NCI-H226 (cell line): ENCODE measurements at regions not wholly inside any gene's neighbourhood (a gene's known extent, or its start where the extent isn't known, plus 50 kb on each side); places are given as distances from the start of the nearest gene placed in this dataset.
A peak's percentile ranks its signal among the peaks of the same experiment; 100 is the strongest.
"Not testable (repeated sequence)": the region's sequence is repeated elsewhere in the genome, so short reads cannot be mapped to it uniquely, and the experiment has no call there.

Experiments
- DNase-seq: peaks from one replicate; pipeline ENCODE4 v3.0.0-alpha.2; 2015

DNA sequence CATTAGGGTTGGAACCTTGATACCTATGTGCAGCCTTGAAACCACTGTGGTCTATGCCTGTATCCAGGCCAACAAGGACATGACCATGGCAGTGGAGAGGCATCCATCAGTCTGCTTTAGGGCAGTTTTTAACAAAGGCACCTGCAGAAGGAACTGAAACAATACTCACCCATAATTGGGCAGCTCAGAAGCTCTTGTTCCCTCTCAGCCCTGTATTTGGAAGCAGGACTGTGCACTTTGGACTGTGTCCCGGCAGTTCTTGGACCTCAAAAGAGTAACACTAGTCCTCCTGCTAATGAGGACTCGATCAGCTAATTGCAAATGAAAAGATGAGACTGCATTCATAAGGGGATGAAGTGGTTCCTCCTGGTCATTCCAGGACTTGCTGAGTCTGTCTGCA, 500.2 kb upstream of the TNP1 start:
- DNase-seq = no peak

DNA sequence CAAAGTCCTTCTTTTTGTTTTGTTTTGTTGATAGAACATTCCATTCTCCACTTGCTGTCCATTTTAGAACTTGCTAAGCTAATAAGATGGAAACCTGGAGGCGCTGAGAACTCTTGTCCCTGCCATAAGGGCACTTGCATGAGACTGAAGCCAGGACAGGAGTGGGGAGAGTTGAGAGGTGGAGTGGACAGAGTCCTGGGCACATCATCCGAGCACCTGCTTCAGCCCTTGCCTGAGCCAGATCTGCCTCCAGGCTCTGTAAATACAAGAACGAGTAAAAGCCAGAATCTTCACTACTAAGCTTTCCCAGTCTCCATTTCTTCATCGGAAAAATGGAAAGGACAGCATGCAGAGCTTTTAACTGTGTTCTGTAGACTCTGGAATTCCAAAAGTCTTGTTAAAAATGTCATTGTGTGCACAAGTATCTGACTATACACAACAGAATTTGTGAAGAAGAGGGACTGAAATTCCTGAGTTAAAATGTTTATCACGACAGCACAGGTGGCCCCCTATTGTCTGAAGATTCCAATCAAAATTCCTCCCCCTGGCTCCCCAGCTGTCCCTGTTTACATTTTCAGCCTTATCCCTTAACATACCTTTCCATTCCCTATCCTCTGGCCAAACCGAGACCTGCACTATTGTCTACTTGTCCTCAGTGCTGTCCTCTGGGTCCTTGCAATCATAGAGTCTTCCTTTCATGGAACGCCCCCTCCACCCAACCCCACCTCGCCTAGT, 498.2 kb upstream of the TNP1 start:
- no peak for DNase-seq

DNA sequence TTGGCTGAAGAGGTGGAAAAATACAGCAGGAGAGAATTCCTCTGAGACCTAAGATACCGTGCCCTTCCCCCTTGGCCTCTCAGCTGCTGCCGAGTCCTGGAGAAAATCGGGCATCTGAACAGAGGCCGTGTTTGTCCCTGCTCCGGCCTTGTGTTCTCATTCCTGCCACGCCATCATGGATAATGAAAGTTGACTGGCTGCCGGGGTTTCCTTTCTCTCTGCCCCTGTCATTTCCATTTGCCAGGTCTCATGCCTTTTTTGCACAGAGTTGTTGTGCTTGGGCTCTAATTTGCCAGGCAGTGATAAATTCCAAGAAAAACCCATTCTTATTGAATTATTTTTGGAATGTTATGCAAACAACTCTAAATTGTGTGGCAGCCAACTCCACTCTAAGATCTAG, 496.9 kb upstream of the TNP1 start:
- no peak for DNase-seq

DNA sequence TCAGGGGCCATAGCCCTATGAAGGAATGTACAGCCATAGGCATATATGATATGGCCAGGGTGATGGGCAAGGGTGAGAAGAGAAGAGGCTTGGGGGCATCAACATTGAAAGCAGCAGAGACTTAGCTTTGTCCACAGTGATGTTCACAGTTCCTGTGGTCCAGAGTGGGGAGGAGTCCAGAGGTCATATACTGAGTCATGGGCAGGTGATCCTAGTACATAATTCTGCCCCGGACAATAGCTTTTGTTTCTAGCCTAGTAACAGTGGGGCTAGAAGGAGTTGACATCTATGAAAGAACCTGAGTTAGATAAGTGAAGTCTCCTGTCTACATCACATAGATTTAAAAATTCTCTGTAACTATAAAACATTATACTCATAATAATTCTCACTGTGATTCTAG, 496.3 kb upstream of the TNP1 start:
- DNase-seq = no peak

DNA sequence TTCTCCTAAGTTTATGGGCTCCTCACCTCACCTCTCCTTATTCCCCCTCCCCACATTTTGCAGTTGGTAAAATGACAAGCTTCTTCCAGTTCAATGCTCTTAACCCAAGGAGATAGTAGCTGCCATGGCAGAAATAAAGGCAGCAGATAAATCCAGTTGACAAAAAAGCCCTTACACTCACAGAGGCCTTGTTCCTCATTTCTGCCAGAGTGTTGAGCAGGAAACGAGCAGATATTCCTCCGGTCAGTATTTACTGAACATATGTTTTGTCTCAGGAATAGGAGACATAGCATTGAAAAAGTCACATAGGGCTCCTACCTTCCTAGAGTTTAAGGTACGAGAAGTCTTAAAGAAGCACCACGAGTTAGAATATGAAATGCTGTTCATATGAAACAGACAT, 493.7 kb upstream of the TNP1 start:
- DNase-seq = no peak

DNA sequence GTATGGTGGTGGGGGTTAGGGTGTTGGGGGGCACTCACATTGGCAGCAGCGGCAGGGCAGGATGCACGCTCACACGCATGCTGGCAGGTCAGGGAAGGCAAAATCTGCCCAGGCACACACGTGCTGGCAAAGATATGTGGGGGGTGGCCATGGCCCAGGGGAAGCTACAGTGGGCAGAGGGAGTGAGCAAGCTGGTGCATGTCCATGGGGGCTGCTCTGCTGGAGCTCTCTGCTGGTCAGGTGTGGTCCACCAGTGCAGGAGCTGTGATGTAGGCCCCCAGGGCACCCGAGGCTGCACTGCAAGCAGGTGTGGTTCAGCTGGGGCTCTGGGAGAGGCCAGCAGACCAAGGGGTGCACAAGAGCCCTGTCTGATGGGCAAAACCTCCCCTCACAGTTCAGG, 491.5 kb upstream of the TNP1 start:
- no peak for DNase-seq

DNA sequence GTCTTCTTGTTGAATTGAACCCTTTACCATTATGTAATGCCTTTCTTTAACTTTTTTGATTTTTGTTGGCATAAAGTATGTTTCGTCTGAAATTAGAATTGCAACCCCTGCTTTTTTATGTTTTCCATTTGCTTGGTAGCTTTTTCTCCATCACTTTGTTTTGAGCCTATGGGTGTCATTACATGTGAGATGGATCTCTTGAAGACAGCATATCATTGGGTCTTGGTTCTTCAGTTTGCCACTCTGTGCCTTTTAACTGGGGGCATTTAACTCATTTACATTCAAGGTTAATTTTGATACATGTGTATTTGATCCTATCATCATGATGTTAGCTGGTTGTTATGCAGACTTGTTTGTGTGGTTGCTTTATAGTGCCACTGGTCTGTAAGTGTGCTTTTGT, 489.4 kb upstream of the TNP1 start:
- no peak for DNase-seq

DNA sequence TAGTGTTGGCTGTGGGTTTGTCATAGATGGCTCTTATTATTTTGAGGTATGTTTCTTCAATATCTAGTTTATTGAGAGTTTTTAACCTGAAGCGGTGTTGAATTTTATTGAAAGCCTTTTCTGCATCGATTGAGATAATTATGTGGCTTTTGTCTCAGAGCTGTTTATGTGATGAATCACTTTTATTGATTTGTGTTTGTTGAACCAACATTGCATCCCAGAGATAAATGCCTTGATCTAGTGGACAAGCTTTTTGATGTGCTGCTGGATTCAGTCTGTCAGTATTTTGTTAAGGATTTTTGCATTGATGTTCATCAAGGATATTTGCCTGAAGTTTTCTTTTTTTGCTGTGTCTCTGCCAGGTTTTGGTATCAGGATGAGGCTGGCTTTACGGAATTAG, 487.8 kb upstream of the TNP1 start:
- DNase-seq = not testable (repeated sequence)

DNA sequence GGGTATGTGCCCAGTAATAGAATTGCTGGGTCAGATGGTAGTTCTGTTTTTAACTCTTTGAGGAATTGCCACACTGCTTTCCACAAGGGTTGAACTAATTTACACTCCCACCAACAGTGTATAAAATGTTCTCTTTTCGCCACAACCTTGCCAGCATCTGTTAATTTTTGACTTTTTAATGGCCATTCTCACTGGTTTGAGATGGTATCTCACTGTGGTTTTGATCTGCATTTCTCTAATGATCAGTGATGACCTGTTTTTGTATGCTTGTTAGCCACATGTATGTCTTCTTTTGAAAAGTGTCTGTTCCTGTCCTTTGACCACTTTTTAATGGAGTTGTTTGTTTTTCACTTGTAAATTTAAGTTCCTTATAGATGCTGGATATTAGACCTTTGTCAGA, 486.2 kb upstream of the TNP1 start:
- DNase-seq = not testable (repeated sequence)

DNA sequence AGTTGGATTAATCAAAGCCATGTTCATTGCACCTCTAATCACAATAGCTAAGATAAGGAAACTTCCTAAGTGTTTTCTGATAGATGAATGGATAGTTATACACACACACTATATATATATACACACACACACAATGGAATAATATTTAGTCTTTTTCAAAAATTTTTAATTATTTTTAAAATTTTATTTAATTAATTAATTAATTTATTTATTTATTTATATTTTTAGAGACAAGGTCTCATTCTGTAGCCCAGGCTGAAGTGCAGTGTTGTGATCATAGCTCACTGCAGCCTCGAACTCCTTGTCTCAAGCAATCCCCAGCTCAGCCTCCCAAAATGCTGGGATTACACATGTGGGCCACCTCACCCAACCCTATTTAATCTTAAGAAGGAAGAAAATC, 481.0 kb upstream of the TNP1 start:
- DNase-seq = no peak

DNA sequence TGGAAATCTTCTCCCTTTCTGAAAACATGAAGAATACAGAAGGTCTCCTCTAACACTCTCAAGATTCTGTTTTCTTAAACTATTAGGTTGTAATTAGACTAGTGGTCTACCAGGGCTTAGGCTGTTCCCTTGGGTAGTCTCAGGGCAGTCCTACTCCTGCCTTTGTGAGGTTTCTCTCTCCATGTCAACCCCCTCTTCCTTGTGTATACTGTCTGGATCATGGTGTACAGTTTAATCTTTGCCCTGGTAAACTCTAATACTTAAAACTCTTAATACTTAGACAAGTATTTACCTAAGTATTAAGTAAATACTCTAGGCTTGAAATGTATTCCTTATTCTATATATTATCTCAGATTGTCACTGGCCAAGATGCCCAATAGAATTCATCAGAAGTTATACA, 480.3 kb upstream of the TNP1 start:
- DNase-seq = no peak

DNA sequence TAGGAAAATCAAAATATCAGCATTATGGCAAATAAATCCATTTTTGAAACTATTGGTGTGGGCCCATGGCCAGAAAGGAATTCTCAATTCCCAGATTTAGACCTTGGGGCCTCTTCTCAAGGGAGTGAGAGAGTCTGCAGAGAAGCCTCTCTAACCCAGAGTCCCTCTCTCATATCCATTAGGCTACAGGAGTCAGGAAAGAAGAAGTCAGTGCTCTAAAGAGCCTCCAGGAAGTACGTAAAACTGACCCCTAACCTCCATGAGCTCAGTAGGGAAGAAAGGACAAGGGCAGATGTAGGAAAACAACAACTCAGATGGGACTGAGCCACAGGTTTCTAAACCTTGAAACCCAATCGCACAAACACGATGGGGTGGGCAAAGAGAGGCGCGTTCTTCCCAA, 479.9 kb upstream of the TNP1 start:
- DNase-seq = no peak

DNA sequence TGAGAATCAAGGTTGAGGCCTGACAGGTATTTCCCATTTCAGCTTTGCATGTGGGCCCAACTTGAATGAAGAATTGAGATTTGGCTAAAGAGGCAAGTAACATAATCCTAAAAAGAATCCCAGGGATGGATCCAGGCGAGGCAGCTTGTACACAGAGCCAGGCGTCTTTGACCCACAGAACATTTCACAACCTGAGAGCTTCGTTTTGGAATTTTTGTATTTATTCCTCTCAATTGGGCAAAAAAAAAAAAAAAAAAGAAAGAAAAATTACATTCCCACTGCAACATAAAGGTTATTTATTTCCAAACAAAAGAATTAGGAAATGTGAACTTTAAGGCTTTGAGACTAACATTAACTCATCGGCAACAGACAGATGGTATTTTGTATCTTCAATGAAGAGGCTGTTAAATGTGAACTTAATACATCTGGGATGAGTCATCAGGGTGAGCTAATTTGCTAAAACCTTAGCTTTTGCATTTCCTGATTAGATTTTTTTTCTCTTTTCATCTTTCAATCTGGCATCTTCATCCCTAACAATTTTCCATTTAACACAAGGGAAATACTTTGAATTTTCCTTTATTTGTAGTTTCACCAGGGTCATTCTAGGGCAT, 478.5 kb upstream of the TNP1 start:
- peak; percentile 16 for DNase-seq

DNA sequence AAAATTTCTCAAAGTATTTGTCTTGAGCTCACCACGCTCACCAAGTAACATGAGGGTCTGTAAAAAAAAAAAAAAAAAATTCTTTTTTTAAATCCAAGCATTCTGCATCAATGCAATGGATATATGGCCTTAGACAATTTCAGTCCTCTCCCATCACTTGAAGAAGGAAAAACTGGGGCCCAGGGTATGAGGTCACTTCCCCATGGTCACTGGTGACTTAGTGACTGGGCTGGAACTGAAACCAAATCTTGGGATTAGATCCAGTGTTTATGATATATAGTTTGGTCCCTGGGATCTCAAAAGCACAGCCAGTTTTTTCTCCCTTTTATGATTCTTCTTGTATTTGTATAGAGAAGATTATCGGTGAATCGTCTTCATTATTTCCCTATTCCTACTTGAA, 477.9 kb upstream of the TNP1 start:
- DNase-seq = no peak

DNA sequence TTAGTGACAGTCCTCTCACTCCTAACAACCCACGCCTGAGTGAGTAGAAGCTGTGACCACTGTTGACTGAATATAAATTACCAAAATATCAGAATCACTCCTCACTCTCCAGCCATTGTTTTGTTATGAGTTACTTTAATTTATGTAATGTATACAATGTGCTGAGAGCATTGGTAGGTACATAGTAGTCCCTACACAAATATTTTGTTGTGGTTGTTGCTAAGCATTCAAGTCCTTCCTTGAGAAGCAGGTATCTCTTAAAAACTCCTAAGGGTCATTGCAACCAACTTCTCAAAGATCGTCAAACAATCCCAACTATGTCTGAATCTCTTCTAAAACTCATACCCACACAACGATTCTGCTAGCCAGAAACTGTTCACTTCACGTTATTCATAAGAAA, 476.8 kb upstream of the TNP1 start:
- no peak for DNase-seq

DNA sequence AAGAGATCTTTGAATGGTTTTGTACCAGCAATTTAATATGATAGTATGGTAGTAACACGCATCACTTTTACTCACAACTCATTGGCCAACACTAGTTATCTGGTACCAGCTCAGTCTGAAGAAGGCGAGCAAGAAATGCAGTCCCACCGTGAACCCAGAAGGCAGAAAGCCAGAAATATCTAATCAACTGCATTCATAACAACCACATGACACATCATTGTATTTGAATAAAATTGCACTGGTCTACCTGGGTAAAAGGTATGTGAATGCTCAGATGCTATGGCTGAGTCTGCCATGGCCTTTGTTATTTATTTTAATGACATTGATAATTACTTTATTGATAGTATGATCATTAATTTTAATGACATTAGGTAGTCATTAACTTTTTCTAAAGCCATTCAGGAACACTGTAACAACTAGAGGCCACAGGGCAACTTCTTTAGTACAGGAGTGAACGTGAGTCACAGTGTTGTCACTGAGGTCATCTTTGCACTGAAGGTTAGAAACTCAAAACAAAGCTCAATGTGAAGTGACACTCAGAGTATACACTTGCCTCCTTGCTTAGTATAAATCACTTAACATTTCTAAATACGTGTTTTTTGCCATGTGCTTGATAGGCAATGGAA, 475.6 kb upstream of the TNP1 start:
- DNase-seq = no peak

DNA sequence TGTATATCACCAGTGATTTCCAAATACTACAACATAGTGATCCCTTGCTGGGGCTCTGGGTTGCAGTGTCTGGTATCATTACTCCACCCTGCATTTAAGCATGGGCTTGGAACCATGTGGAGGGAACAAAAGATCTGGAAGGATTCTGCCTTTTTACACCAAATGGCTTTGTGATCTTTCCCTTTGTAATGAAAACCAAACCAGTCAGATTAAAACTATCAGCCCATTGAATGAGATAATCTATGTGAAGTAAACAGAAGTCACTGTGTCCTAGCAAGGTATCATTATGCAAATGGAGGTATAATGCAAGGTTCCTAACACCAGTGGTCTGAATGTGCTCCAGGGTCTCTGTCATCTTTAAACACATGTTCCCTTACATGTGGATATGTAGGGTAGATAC, 474.7 kb upstream of the TNP1 start:
- DNase-seq = no peak

DNA sequence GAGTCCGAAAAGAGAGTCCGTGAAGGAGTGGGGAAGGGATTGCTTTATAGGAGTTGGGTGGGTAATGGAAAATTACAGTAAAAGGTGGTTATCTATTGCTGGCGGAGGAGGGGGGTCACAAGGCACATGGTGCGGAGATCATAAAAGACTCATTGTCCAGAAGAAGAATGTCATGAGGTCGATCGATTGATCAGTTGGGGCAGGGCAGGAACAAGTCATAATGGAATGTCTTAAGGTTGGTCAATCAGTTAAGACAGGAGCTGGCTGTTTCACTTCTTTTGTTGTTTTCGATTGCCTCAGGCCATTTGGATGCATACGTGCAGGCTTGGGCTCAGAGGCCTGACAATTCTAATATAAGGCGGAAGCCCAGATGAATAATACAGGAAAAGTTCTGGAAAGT, 473.0 kb upstream of the TNP1 start:
- no peak for DNase-seq

DNA sequence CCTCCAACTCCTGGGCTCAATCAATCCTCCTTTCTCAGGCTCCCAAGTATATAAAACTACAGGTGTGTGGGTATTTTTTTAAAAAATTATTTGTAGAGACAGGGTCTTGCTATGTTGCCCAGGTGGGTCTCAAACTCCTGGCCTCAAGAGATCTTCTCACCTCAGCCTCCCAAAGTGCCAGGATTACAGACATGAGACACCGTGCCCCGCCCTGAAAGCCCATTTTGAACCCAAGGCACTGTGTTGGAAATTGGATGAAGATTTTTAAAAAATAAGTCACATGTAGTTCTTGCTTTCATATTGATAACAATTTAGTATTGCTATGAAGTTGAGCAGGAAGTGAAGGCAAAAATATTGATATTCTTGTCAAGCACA, 472.5 kb upstream of the TNP1 start:
- no peak for DNase-seq

DNA sequence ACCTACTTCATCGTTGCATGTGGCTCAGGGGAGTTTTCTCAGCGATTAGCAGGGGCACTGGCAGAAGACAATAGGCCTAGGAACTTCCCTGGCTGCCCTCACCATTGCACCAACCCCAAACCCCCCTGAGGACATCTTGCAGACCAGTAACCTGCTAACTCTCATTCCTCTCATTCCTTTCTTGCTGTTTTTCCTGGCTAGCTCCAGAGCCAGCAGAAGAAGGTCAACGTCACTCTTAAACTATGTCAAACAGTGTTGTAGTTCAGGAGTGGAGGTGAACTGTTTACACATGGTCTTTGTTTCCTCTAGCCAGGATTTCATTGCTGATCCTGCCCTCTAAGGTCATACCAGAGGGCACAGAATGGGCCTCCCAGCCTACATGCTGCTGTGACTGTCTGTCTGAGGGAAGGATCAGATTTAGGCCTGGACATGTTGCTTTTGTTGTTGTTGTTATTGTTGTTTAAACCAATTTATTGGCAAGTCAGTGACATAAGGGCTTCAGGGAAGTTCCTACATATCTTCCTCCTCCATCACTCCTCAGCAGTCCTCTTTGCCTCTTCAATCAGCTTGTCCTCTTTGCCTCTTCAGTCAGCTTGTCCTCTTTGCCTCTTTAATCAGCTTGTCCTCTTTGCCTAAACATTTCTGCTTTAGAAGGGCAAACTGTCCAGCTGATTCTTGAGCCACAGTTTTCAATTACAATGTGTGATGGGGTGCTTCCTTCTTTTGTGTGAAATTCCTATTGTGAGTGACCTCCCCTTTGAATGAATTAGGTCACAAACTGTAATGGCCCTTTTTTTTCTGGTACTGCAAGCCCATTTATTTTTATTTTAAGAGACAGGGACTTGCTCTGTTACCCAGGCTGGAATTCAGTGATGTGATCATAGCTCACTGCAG, 471.9 kb upstream of the TNP1 start:
- DNase-seq = peak; percentile 76

DNA sequence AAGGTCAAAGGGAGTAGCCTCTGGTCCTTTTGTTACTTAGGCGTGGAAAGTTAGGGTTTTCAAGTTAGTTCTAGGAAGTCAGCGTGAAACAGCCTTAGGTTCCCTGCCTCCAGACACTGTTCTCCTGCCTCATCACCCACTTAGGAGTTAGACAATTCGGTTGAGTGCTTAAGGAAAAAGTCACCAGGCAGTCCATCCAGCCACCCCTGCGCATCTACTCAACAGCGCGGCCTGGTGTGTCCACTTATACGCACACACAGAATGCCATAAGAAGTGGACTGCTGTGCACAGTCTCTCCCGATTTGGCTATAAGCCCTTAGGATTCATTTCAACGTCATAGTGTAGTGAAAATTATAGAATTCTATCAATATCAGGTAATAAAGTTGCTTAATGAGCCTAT, 470.8 kb upstream of the TNP1 start:
- DNase-seq = no peak

DNA sequence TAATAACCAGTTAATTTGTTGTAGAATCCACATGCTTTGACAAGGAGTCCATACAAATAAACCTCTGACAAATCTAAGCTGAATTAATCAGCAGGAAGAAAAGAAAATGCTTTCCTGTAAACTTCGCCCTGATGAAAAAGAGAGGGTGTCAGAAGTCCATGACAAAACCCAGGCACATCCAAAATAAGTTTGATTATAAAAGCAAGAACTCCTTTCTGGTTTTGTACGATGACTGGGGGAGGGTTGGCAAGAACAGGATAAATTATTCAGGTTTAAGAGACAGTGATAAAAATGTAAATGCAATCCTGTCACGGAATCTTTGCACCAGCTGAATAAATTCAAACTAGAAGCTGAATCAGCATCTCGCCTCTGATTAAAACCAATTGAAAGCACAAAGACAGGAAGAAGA, 469.2 kb upstream of the TNP1 start:
- no peak for DNase-seq

DNA sequence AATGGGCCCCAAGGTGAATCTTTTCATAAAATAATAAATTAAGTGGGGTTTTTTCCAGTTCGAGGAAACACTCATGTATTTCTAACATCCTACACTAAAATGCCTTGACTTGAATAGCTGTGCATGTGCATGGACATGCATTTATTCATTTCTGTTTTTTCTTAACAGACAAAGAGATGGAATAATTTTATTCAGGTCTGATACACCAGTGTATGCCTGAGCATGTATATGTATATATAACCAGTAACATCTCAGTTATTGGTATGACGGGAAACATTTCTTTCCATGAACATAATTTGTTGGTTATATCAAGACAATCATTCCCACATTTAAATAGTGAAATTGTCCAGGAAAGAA, 468.7 kb upstream of the TNP1 start:
- DNase-seq = no peak
